ENCODE measurements at regions not wholly inside any gene's neighbourhood (a gene's known extent, or its start where the extent isn't known, plus 50 kb on each side); places are given as distances from the start of the nearest gene placed in this dataset.

DNA sequence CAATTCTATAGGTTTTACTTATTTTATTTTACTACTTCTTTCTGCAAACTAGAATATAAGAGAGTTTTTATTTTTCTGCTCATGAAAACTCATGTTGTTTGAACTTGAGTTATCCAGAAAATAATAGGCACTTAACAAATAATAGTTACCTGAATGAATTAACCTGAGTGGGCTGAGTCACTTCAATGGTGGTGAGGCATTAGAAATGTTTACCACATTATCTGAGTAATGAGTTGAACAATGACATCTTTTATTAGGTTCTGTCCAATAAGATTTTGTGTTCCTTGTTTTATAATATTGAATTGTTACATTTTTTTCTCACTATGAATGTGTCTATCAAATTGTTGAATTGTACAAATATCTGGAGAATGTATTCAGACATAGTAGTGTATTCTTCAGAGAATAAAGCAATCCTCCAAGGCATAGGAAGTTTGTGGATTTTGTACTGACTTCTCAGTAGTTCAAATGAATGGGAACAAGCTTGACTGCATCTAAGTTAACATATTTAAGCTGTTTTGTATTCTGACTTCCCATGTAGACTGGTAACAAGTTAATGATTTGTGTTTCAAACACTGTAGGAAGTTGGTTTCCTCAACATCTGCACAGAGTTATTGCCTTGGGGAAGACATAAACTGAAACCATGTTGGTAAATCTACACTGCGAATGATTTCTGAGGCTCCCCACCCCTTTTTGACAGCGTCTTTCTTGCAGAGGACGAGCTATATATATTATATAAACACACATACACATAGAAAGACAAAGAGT, 1808.9 kb upstream of the TENM3 start:
- Histone ChIP-seq H2BK5ac (ENCODE audit: low read depth, low read length, poor library complexity) (no peak overlapping the region), H3K4ac (ENCODE audit: low read depth, low read length) (no peak overlapping the region), H3K36me3 (ENCODE audit: control insufficient read depth in 1 of 2, insufficient read depth in 2 of 2, low read length in 2 of 2) (no peaks in the 10 kb centered on the region), H3K79me1 (ENCODE audit: low read length) (no peaks in the 10 kb centered on the region), H3K4me3 (ENCODE audit: low read depth, low read length) (no peak overlapping the region), H3K9ac (ENCODE audit: low read length) (no peak overlapping the region), H3K79me2 (ENCODE audit: control insufficient read depth, insufficient read depth, low read length, poor library complexity) (no peaks in the 10 kb centered on the region), H3K23ac (ENCODE audit: low read length) (no peak overlapping the region), H3K27ac (ENCODE audit: low read depth, low read length) (no peak overlapping the region), H3K9me3 (ENCODE audit: insufficient read depth, low read depth, low read length) (no peaks in the 10 kb centered on the region), H2AK5ac (ENCODE audit: low read length) (no peak overlapping the region), H3K27me3 (ENCODE audit: insufficient read depth, low read length) (no peaks in the 10 kb centered on the region), H3K14ac (ENCODE audit: low read length) (no peak overlapping the region), H4K8ac (ENCODE audit: low read depth, low read length) (no peak overlapping the region), H3K4me1 (ENCODE audit: control insufficient read depth in 1 of 2, insufficient read depth in 2 of 2, low read length in 2 of 2) (no peaks in the 10 kb centered on the region), H4K12ac (ENCODE audit: low read depth, low read length) (no peak overlapping the region), H2AFZ (ENCODE audit: insufficient read depth, low read length, poor library complexity) (no peak overlapping the region), H4K91ac (ENCODE audit: low read depth, low read length) (no peak overlapping the region), H3K4me2 (ENCODE audit: low read length) (no peak overlapping the region), H2BK12ac (ENCODE audit: low read length) (no peak overlapping the region), H3K18ac (ENCODE audit: low read length) (no peak overlapping the region), H2BK120ac (ENCODE audit: insufficient read depth, low read length, poor library complexity) (no peak overlapping the region)
- WGBS (ENCODE audit: extremely low coverage, insufficient coverage, insufficient read length): no CpG with 5 or more reads among the region's 3 CpGs
- no peak for DNase-seq

DNA sequence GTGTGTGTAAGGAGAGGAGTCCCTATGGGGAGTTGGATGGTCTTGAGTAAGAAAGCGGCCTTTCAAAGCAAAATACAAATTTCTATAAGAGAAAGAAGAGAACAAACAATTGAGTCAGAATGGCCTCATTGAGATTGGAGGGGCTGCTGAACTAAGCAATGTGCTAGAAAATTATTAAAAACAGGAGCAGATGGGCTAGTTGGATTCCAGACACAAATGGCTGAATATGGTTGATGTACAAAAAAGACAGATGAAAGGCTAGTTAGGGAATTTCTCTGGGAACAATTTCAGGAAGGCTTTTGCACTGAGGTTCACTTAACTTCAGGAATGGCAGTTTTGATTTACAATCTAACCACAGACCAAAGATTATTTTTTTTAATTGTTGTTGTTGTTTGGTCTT, 1806.8 kb upstream of the TENM3 start:
- Histone ChIP-seq H3K4me2 (ENCODE audit: low read length) (no peak overlapping the region), H2BK5ac (ENCODE audit: low read depth, low read length, poor library complexity) (no peak overlapping the region), H3K36me3 (ENCODE audit: control insufficient read depth in 1 of 2, insufficient read depth in 2 of 2, low read length in 2 of 2) (no peaks in the 10 kb centered on the region), H3K4me3 (ENCODE audit: low read depth, low read length) (no peak overlapping the region), H2BK12ac (ENCODE audit: low read length) (no peak overlapping the region), H3K79me2 (ENCODE audit: control insufficient read depth, insufficient read depth, low read length, poor library complexity) (no peaks in the 10 kb centered on the region), H3K27ac (ENCODE audit: low read depth, low read length) (no peak overlapping the region), H3K4ac (ENCODE audit: low read depth, low read length) (no peak overlapping the region), H2AFZ (ENCODE audit: insufficient read depth, low read length, poor library complexity) (no peak overlapping the region), H4K12ac (ENCODE audit: low read depth, low read length) (no peak overlapping the region), H3K79me1 (ENCODE audit: low read length) (no peaks in the 10 kb centered on the region), H3K9ac (ENCODE audit: low read length) (no peak overlapping the region), H3K18ac (ENCODE audit: low read length) (no peak overlapping the region), H2BK120ac (ENCODE audit: insufficient read depth, low read length, poor library complexity) (no peak overlapping the region), H3K4me1 (ENCODE audit: control insufficient read depth in 1 of 2, insufficient read depth in 2 of 2, low read length in 2 of 2) (no peaks in the 10 kb centered on the region), H2AK5ac (ENCODE audit: low read length) (no peak overlapping the region), H3K27me3 (ENCODE audit: insufficient read depth, low read length) (no peaks in the 10 kb centered on the region), H4K8ac (ENCODE audit: low read depth, low read length) (no peak overlapping the region), H3K14ac (ENCODE audit: low read length) (no peak overlapping the region), H3K9me3 (ENCODE audit: insufficient read depth, low read depth, low read length) (no peaks in the 10 kb centered on the region), H4K91ac (ENCODE audit: low read depth, low read length) (no peak overlapping the region), H3K23ac (ENCODE audit: low read length) (no peak overlapping the region)
- WGBS (ENCODE audit: extremely low coverage, insufficient coverage, insufficient read length): no CpG with 5 or more reads among the region's 1 CpG
- no peak for DNase-seq

DNA sequence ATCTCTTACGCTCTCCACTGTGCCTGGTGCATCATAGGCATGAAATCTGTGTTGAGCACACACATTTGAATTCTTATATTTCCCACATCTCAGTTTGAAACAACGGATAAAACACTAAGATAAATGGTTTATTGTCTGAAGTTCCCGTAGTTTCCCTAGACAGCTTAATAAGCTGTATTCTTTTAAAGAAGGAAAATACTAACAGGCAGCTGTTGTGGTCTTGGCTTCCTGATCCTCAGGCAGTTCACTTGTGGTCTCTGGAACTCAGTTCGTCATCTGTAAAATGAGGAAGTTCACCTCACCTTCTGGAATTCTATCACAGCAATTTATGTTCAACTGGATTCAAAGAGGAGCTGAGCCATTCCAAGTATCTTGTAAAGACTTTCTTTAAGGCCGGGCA, 1805.6 kb upstream of the TENM3 start:
- no peaks in the 10 kb centered on the region for H3K79me1 ChIP-seq (ENCODE audit: low read length)
- H2AK5ac ChIP-seq (ENCODE audit: low read length): no peak overlapping the region
- no peaks in the 10 kb centered on the region for H3K4me1 ChIP-seq (ENCODE audit: control insufficient read depth in 1 of 2, insufficient read depth in 2 of 2, low read length in 2 of 2)
- H4K8ac ChIP-seq (ENCODE audit: low read depth, low read length): no peak overlapping the region
- H3K4me2 ChIP-seq (ENCODE audit: low read length): no peak overlapping the region
- no peak overlapping the region for H3K23ac ChIP-seq (ENCODE audit: low read length)
- no peaks in the 10 kb centered on the region for H3K27me3 ChIP-seq (ENCODE audit: insufficient read depth, low read length)
- H3K14ac ChIP-seq (ENCODE audit: low read length): no peak overlapping the region
- no peak overlapping the region for H4K12ac ChIP-seq (ENCODE audit: low read depth, low read length)
- H2BK12ac ChIP-seq (ENCODE audit: low read length): no peak overlapping the region
- no peak overlapping the region for H4K91ac ChIP-seq (ENCODE audit: low read depth, low read length)
- no peak overlapping the region for H3K4me3 ChIP-seq (ENCODE audit: low read depth, low read length)
- H2BK120ac ChIP-seq (ENCODE audit: insufficient read depth, low read length, poor library complexity): no peak overlapping the region
- H3K36me3 ChIP-seq (ENCODE audit: control insufficient read depth in 1 of 2, insufficient read depth in 2 of 2, low read length in 2 of 2): no peaks in the 10 kb centered on the region
- no peak overlapping the region for H3K27ac ChIP-seq (ENCODE audit: low read depth, low read length)
- peak in 1 of 2 donors; percentile 5 for DNase-seq
- no peaks in the 10 kb centered on the region for H3K79me2 ChIP-seq (ENCODE audit: control insufficient read depth, insufficient read depth, low read length, poor library complexity)
- H3K4ac ChIP-seq (ENCODE audit: low read depth, low read length): no peak overlapping the region
- WGBS (ENCODE audit: extremely low coverage, insufficient coverage, insufficient read length): no CpG with 5 or more reads among the region's 5 CpGs
- H3K18ac ChIP-seq (ENCODE audit: low read length): no peak overlapping the region
- no peak overlapping the region for H2BK5ac ChIP-seq (ENCODE audit: low read depth, low read length, poor library complexity)
- H3K9ac ChIP-seq (ENCODE audit: low read length): no peak overlapping the region
- no peaks in the 10 kb centered on the region for H3K9me3 ChIP-seq (ENCODE audit: insufficient read depth, low read depth, low read length)
- H2AFZ ChIP-seq (ENCODE audit: insufficient read depth, low read length, poor library complexity): no peak overlapping the region

DNA sequence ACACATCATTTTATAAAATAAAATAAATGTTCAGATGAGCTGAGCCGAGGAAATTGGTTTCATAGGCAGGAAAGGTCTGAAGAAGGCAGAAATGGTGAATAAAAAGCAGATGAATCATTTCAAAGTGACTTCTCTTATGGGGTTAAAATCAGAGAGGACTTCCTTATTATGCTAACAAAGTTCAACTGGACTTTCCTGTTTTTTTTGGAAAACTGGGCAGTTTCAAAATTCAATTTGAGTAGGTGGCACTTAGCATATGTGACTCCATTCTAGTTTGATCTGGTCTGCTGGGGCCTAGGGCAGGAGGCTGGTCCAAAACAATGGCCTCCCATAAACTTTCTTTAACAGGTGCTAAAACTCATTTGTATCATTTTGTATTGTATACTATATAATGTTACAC, 1794.9 kb upstream of the TENM3 start:
- Histone ChIP-seq H3K79me2 (ENCODE audit: control insufficient read depth, insufficient read depth, low read length, poor library complexity) (no peaks in the 10 kb centered on the region), H3K36me3 (ENCODE audit: control insufficient read depth in 1 of 2, insufficient read depth in 2 of 2, low read length in 2 of 2) (no peaks in the 10 kb centered on the region), H2AK5ac (ENCODE audit: low read length) (no peak overlapping the region), H4K12ac (ENCODE audit: low read depth, low read length) (no peak overlapping the region), H3K4me3 (ENCODE audit: low read depth, low read length) (no peak overlapping the region), H4K8ac (ENCODE audit: low read depth, low read length) (no peak overlapping the region), H3K4me2 (ENCODE audit: low read length) (no peak overlapping the region), H2BK12ac (ENCODE audit: low read length) (no peak overlapping the region), H3K9me3 (ENCODE audit: insufficient read depth, low read depth, low read length) (no peaks in the 10 kb centered on the region), H4K91ac (ENCODE audit: low read depth, low read length) (no peak overlapping the region), H3K27ac (ENCODE audit: low read depth, low read length) (no peak overlapping the region), H3K18ac (ENCODE audit: low read length) (no peak overlapping the region), H2BK120ac (ENCODE audit: insufficient read depth, low read length, poor library complexity) (no peak overlapping the region), H3K27me3 (ENCODE audit: insufficient read depth, low read length) (no peaks in the 10 kb centered on the region), H3K79me1 (ENCODE audit: low read length) (no peaks in the 10 kb centered on the region), H2BK5ac (ENCODE audit: low read depth, low read length, poor library complexity) (no peak overlapping the region), H3K23ac (ENCODE audit: low read length) (no peak overlapping the region), H3K9ac (ENCODE audit: low read length) (no peak overlapping the region), H3K14ac (ENCODE audit: low read length) (no peak overlapping the region), H2AFZ (ENCODE audit: insufficient read depth, low read length, poor library complexity) (no peak overlapping the region), H3K4ac (ENCODE audit: low read depth, low read length) (no peak overlapping the region), H3K4me1 (ENCODE audit: control insufficient read depth in 1 of 2, insufficient read depth in 2 of 2, low read length in 2 of 2) (no peaks in the 10 kb centered on the region)
- DNase-seq: no peak
- WGBS (ENCODE audit: extremely low coverage, insufficient coverage, insufficient read length): no CpG with 5 or more reads among the region's 1 CpG
